MM.1S (cell line): ENCODE measurements at regions not wholly inside any gene's neighbourhood (a gene's known extent, or its start where the extent isn't known, plus 50 kb on each side); places are given as distances from the start of the nearest gene placed in this dataset.

Source experiments
- EZH2 ChIP-seq: fragments of 300-600 bp; sonication (generic); optimal IDR thresholded peaks from 2 replicates; pipeline ENCODE3; 2017; ENCODE audit warnings: low read depth, mild to moderate bottlenecking, antibody characterized with exemption, low read length, mixed read lengths
- EZH2phosphoT487 ChIP-seq: fragments of 300-600 bp; sonication (generic); IDR thresholded peaks from 2 replicates; pipeline ENCODE4 v1.6.1; 2018; ENCODE audit warnings: antibody characterized with exemption, low read length
- TF ChIP-seq, protein P1 (sequence below): fragments of 300-600 bp; sonication (generic); IDR thresholded peaks from 2 replicates; pipeline ENCODE4 v1.5.1; 2016; ENCODE audit warnings: antibody characterized with exemption, low read length, mixed read lengths

DNA sequence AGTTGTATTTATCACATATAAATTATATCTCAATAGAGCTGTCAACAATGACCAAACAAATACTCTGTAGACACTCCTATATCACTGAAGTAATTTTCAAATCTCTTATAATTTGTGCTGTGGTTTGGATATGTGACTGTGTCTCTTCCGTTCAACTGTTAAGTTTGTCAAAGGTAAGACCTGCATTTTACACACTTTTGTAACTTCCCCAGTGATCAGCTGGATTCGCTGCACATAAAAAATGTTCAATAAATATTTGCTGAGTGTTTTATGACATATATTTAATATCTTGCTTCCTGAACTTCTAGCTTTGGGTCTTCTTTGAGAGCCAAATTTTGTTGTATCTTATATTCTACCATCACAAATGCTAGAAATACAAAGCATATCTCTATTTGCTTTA lies 57.3 kb upstream of the ROCK1 start:
- TF ChIP-seq, protein P1, sequence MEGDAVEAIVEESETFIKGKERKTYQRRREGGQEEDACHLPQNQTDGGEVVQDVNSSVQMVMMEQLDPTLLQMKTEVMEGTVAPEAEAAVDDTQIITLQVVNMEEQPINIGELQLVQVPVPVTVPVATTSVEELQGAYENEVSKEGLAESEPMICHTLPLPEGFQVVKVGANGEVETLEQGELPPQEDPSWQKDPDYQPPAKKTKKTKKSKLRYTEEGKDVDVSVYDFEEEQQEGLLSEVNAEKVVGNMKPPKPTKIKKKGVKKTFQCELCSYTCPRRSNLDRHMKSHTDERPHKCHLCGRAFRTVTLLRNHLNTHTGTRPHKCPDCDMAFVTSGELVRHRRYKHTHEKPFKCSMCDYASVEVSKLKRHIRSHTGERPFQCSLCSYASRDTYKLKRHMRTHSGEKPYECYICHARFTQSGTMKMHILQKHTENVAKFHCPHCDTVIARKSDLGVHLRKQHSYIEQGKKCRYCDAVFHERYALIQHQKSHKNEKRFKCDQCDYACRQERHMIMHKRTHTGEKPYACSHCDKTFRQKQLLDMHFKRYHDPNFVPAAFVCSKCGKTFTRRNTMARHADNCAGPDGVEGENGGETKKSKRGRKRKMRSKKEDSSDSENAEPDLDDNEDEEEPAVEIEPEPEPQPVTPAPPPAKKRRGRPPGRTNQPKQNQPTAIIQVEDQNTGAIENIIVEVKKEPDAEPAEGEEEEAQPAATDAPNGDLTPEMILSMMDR: no peak
- TF ChIP-seq EZH2phosphoT487 (no peak), EZH2 (no peak)
